HG03469 (cell line): ENCODE measurements at regions not wholly inside any gene's neighbourhood (a gene's known extent, or its start where the extent isn't known, plus 50 kb on each side); places are given as distances from the start of the nearest gene placed in this dataset.

Source experiments
- ATAC-seq: cut with Tn5 transposase; IDR thresholded peaks from one replicate; pipeline ENCODE4 v1.9.1; 2021; ENCODE audit warnings: mild to moderate bottlenecking, moderate library complexity, moderate number of reproducible peaks; ENCODE audit not compliant: unreplicated experiment

DNA sequence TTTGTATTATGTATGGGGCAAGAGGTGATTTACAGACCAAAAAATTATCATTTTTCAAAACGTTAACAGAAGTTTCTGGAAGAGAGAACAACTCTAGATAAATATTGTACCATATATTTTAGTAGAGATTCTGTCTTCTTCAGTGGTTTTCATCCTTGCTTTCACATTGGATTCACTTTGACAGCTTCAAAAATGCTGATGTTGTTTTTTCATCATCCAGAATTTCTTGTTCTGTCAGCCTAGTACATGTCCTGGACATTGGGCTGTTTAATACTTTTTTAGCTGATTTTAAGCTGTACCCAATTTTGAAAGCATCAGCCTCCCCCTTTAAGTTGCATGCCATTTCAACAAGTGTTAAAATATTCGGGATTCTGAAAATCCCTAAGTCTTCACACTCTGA is 711.3 kb upstream of the LRATD1 start:
- ATAC-seq = no peak

GRCh38 chr2:13923823-13924222 is 708.7 kb upstream of the LRATD1 start:
- no peak for ATAC-seq

GRCh38 chr2:13942111-13942510 is 690.4 kb upstream of the LRATD1 start:
- ATAC-seq = no peak

- no peak for ATAC-seq
These were observed 681.8 kb upstream of the LRATD1 start for GRCh38 chr2:13950761-13951160.

GRCh38 chr2:13968811-13969210 is 663.7 kb upstream of the LRATD1 start:
- no peak for ATAC-seq

- ATAC-seq = no peak
These were observed 646.3 kb upstream of the LRATD1 start for GRCh38 chr2:13986119-13986720.

DNA sequence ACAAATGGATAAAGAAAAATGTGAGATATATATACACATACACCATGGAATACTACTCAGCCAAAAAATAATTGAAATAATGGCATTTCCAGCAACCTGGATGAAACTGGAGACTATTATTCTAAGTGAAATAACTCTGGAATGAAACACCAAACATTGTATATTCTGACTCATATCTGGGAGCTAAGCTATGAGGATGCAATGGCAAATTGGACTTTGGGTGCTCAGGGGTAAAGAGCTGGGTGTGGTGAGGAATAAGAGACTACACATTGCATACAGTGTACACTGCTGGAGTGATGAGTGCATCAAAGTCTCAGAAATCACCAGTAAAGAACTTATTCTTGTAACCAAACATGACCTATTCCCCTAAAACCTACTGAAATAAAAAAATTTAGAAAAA is 636.0 kb upstream of the LRATD1 start:
- no peak for ATAC-seq

DNA sequence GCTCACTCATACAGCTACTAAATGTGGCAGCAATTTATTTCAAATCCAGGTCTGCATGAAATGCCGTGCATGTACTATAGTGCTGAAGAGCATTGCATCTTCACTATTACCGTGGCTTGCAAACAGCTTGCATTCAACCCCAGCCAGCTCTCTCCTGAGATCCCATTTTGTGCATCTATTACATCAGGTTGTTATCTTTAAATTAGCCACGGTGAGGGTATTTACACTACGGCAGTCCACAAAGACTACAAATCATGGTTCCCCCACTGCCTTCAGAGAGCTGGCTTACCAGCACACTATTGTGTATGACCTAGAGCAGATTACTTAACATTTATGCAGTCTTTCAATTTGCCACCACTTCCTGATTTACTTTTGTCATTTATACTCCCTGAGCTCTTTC is 621.3 kb upstream of the LRATD1 start:
- ATAC-seq = no peak

- no peak for ATAC-seq
These were observed 617.3 kb upstream of the LRATD1 start for GRCh38 chr2:14015113-14015630.

- no peak for ATAC-seq
These were observed 616.1 kb upstream of the LRATD1 start for GRCh38 chr2:14016289-14016955.

- no peak for ATAC-seq
These were observed 613.9 kb upstream of the LRATD1 start for GRCh38 chr2:14018620-14019019.

- ATAC-seq = no peak
These were observed 609.0 kb upstream of the LRATD1 start for GRCh38 chr2:14023558-14023957.

GRCh38 chr2:14039134-14039533 is 593.4 kb upstream of the LRATD1 start:
- ATAC-seq = no peak

DNA sequence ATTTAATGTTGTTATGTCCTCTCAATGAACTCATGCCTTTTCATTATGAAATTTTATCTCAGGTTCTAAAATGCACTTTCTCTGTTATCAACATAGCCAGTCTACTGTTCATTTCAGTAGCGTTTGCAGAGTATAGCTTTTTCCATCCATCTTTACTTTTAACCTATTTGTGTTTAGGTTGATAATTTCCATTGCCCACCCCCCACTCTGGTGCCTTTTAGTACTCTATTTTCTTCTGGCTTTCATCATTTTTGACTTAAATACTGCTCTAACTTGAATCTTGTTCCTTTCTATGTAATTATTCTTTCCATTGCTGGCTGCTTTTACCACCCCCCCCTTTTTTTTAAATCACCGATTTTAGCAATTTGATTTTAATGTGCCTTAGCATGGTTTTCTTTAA is 585.0 kb upstream of the LRATD1 start:
- ATAC-seq = no peak

GRCh38 chr2:14051401-14051800 is 581.1 kb upstream of the LRATD1 start:
- ATAC-seq = no peak

DNA sequence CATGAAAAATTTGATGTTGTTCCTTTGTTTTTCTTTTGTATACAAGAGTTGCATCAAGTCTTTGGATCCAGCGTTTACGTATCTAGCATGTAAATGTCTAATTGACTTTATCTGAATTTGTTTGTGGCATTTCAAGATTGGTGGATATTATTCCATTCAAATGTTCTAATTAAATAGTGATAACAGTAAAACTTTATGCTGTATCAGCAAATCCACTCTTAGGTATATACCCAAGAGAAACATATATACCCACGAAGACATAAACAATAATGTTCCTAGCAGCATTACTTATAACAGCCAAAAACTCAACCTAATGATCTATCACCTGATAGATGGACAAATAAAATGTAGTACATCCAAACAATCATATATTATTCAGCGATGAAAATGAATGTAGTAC is 579.4 kb upstream of the LRATD1 start:
- ATAC-seq = no peak

GRCh38 chr2:14064346-14064745 is 568.2 kb upstream of the LRATD1 start:
- no peak for ATAC-seq

- no peak for ATAC-seq
These were observed 560.2 kb upstream of the LRATD1 start for GRCh38 chr2:14072338-14072737.

DNA sequence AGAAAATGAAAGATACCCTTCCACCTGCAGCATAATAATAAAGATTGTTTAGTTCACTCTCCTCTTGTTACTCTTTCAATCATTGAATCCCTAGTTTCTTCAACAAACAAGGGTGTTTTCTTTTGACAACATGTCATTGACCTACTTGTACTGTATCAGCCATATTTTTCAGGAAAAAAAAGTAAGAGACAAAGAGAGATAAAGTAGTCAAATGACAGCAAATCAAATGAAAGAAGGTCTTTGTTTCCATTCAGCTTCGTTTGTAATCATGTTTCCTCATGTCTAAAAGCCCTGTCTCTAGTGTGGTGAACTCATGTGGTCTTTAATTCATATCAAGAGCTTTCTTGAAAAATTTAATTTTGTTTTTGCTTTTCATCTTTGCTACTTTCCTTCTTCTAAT is 557.8 kb upstream of the LRATD1 start:
- no peak for ATAC-seq

GRCh38 chr2:14079576-14079975 is 552.9 kb upstream of the LRATD1 start:
- no peak for ATAC-seq

GRCh38 chr2:14081521-14081920 is 551.0 kb upstream of the LRATD1 start:
- no peak for ATAC-seq

DNA sequence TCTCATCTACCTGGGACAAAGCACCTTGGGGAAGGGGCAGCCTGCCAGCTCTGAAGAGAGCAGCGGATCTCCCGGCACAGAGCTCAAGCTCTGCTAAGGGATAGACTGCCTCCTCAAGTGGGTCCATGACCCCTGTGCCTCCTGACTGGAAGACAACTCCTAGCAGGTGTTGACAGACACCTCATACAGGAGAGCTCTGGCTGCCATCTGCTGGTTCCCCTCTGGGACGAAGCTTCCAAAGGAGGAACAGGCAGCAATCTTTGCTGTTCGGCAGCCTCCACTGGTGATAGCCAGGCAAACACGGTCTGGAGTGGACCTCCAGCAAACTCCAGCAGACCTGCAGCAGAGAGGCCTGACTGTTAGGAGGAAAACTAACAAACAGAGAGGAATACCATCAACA is 549.9 kb upstream of the LRATD1 start:
- ATAC-seq = no peak

DNA sequence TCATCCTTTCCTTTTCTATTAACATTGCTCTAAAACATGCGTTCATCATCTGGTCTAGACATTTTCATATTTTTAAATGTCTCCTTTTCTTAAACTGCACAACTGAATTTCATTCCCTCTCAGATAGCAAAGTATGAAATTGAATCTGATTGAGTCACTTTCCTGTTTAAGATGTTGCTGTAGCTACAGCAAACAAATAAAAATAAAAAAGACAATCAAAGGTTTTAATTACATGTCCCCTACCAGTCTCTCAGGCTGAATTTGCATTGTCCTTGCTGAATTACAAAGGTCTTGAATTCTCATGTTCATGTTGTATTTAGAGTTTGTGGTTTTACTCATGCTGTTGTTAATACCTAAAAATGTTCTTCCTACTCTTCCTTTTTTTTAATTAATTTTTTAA is 537.9 kb upstream of the LRATD1 start:
- no peak for ATAC-seq
